A673 (cell line): ENCODE measurements at regions not wholly inside any gene's neighbourhood (a gene's known extent, or its start where the extent isn't known, plus 50 kb on each side); places are given as distances from the start of the nearest gene placed in this dataset.

Source experiments
- EZH2 ChIP-seq: fragments of 200-600 bp; sonication (generic); IDR thresholded peaks from 2 replicates; pipeline ENCODE4 v1.6.1; 2017; ENCODE audit warnings: borderline replicate concordance, low read depth, mild to moderate bottlenecking, mixed read lengths, antibody characterized with exemption, low read length; ENCODE audit not compliant: poor library complexity, severe bottlenecking
- TF ChIP-seq, protein P1 (sequence below): fragments of 300-800, 200-600 bp; sonication (generic); conservative IDR thresholded peaks from 2 replicates; pipeline ENCODE4 v1.5.1; 2017; ENCODE audit warnings: low read depth, mild to moderate bottlenecking, antibody characterized with exemption, low read length, moderate library complexity, mixed read lengths

DNA sequence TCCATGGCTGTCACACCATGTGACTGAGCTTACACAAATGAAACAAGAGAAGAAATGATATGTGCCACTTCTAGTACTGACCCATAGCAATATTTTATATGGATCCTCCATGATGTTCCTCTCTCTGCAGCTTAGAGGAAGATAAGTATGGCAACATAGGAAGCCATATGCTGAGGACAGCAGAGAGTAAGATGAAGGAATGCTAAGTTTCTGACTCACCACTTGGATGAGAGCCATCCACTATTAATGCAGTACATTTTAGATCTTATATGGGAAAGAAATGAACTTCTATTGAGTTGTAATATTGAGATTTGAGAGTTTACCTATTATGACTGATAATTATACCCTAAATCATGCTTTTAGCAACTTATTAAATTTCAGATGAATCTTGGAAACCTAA is 386.9 kb upstream of the MAOA start:
- TF ChIP-seq, protein P1, sequence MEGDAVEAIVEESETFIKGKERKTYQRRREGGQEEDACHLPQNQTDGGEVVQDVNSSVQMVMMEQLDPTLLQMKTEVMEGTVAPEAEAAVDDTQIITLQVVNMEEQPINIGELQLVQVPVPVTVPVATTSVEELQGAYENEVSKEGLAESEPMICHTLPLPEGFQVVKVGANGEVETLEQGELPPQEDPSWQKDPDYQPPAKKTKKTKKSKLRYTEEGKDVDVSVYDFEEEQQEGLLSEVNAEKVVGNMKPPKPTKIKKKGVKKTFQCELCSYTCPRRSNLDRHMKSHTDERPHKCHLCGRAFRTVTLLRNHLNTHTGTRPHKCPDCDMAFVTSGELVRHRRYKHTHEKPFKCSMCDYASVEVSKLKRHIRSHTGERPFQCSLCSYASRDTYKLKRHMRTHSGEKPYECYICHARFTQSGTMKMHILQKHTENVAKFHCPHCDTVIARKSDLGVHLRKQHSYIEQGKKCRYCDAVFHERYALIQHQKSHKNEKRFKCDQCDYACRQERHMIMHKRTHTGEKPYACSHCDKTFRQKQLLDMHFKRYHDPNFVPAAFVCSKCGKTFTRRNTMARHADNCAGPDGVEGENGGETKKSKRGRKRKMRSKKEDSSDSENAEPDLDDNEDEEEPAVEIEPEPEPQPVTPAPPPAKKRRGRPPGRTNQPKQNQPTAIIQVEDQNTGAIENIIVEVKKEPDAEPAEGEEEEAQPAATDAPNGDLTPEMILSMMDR, result no peak
- no peak for TF ChIP-seq EZH2
